ENCODE measurements at regions not wholly inside any gene's neighbourhood (a gene's known extent, or its start where the extent isn't known, plus 50 kb on each side); places are given as distances from the start of the nearest gene placed in this dataset.

DNA sequence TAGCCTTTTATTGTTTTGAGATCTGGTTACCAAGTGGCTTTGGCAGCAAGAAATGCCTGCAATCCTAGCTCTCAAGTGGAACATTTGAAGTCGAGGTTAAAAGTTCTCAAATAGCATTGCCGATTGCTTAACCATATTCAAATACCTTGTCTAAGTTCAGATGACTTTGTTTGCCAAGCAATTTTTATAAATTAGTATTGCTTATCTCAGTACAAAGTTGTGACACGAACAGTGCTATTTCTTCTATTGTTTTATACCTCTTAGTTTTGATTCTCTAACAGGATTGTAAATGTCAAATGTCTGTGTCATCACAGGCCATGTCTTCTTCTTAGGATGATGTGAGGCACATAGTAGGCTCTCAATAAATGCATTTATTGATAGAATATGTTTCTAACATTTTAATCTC lies 633.3 kb downstream of the PTPRC start:
- no peaks in the 10 kb centered on the region for H3K36me3 ChIP-seq (ENCODE audit: control insufficient read depth in 2 of 2, insufficient read depth in 2 of 2, low read length in 1 of 2)
- no peaks in the 10 kb centered on the region for H3K4me1 ChIP-seq (ENCODE audit: control insufficient read depth in 2 of 2, insufficient read depth in 2 of 2, low read length in 1 of 2)
- H3K9me3 ChIP-seq (ENCODE audit: control insufficient read depth in 2 of 2, insufficient read depth in 1 of 2, low read depth in 1 of 2, low read length in 1 of 2), result no peaks in the 10 kb centered on the region
- 37 to 54% methylated on average over 3 of the region's 3 CpGs for WGBS, 2 donors
- H3K27ac ChIP-seq (ENCODE audit: low read depth in 2 of 2, low read length in 1 of 2), result no peak overlapping the region
- H3K27me3 ChIP-seq (ENCODE audit: control insufficient read depth in 1 of 2, insufficient read depth in 2 of 2, low read length in 2 of 2), result no peaks in the 10 kb centered on the region
- H3K4me3 ChIP-seq (ENCODE audit: low read depth in 1 of 2, low read length in 2 of 2), result no peak overlapping the region

GRCh38 chr1:199272628-199273086 lies 633.8 kb downstream of the PTPRC start:
- 16 to 21% methylated on average over 3 of the region's 3 CpGs for WGBS, 2 donors
- no peaks in the 10 kb centered on the region for H3K9me3 ChIP-seq (ENCODE audit: control insufficient read depth in 2 of 2, insufficient read depth in 1 of 2, low read depth in 1 of 2, low read length in 1 of 2)
- H3K36me3 ChIP-seq (ENCODE audit: control insufficient read depth in 2 of 2, insufficient read depth in 2 of 2, low read length in 1 of 2), result no peaks in the 10 kb centered on the region
- H3K4me3 ChIP-seq (ENCODE audit: low read depth in 1 of 2, low read length in 2 of 2), result no peak overlapping the region
- H3K4me1 ChIP-seq (ENCODE audit: control insufficient read depth in 2 of 2, insufficient read depth in 2 of 2, low read length in 1 of 2), result no peaks in the 10 kb centered on the region
- no peaks in the 10 kb centered on the region for H3K27me3 ChIP-seq (ENCODE audit: control insufficient read depth in 1 of 2, insufficient read depth in 2 of 2, low read length in 2 of 2)
- no peak overlapping the region for H3K27ac ChIP-seq (ENCODE audit: low read depth in 2 of 2, low read length in 1 of 2)

DNA sequence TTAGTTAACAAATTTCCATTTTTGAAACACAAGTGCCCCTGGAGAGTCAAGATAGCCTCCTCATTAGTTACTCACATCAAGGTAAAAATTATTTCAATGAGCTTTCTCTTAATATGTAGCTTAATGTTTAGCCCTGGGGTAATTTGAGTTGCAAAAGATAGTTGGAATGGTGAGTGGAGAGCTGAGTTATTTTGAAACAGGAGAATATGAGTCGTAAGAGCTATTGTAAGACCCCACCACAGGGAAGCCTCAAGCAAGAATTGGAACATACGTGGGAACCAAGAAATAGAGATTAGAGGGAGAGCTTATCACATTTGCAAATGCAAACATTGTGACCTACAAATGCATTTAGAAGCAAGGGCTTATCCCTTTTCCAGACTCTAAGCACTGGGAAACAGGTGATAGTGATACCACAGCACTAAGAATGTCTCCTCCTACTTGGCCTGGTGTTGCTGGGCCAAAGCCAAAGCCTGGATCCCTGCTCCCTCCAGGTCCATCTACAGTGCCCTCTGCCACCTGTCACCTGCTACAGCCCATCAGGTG lies 635.1 kb downstream of the PTPRC start:
- no peak overlapping the region for H3K4me3 ChIP-seq (ENCODE audit: low read depth in 1 of 2, low read length in 2 of 2)
- WGBS, 2 donors, result 35% methylated on average over 2 of the region's 2 CpGs
- no peaks in the 10 kb centered on the region for H3K4me1 ChIP-seq (ENCODE audit: control insufficient read depth in 2 of 2, insufficient read depth in 2 of 2, low read length in 1 of 2)
- no peak overlapping the region for H3K27ac ChIP-seq (ENCODE audit: low read depth in 2 of 2, low read length in 1 of 2)
- no peaks in the 10 kb centered on the region for H3K27me3 ChIP-seq (ENCODE audit: control insufficient read depth in 1 of 2, insufficient read depth in 2 of 2, low read length in 2 of 2)
- no peaks in the 10 kb centered on the region for H3K9me3 ChIP-seq (ENCODE audit: control insufficient read depth in 2 of 2, insufficient read depth in 1 of 2, low read depth in 1 of 2, low read length in 1 of 2)
- H3K36me3 ChIP-seq (ENCODE audit: control insufficient read depth in 2 of 2, insufficient read depth in 2 of 2, low read length in 1 of 2), result no peaks in the 10 kb centered on the region

- Histone ChIP-seq H3K36me3 (ENCODE audit: control insufficient read depth in 2 of 2, insufficient read depth in 2 of 2, low read length in 1 of 2) (no peaks in the 10 kb centered on the region), H3K9me3 (ENCODE audit: control insufficient read depth in 2 of 2, insufficient read depth in 1 of 2, low read depth in 1 of 2, low read length in 1 of 2) (no peaks in the 10 kb centered on the region), H3K4me1 (ENCODE audit: control insufficient read depth in 2 of 2, insufficient read depth in 2 of 2, low read length in 1 of 2) (no peaks in the 10 kb centered on the region), H3K27me3 (ENCODE audit: control insufficient read depth in 1 of 2, insufficient read depth in 2 of 2, low read length in 2 of 2) (no peaks in the 10 kb centered on the region), H3K4me3 (ENCODE audit: low read depth in 1 of 2, low read length in 2 of 2) (no peak overlapping the region), H3K27ac (ENCODE audit: low read depth in 2 of 2, low read length in 1 of 2) (no peak overlapping the region)
Measured at GRCh38 chr1:199279067-199279466, 640.2 kb downstream of the PTPRC start.

- no peaks in the 10 kb centered on the region for H3K36me3 ChIP-seq (ENCODE audit: control insufficient read depth in 2 of 2, insufficient read depth in 2 of 2, low read length in 1 of 2)
- no peaks in the 10 kb centered on the region for H3K4me1 ChIP-seq (ENCODE audit: control insufficient read depth in 2 of 2, insufficient read depth in 2 of 2, low read length in 1 of 2)
- H3K4me3 ChIP-seq (ENCODE audit: low read depth in 1 of 2, low read length in 2 of 2), result no peak overlapping the region
- 80 to 83% methylated on average over 3 of the region's 3 CpGs for WGBS, 2 donors
- no peak overlapping the region for H3K27ac ChIP-seq (ENCODE audit: low read depth in 2 of 2, low read length in 1 of 2)
- no peaks in the 10 kb centered on the region for H3K27me3 ChIP-seq (ENCODE audit: control insufficient read depth in 1 of 2, insufficient read depth in 2 of 2, low read length in 2 of 2)
- H3K9me3 ChIP-seq (ENCODE audit: control insufficient read depth in 2 of 2, insufficient read depth in 1 of 2, low read depth in 1 of 2, low read length in 1 of 2), result no peaks in the 10 kb centered on the region
Measured at GRCh38 chr1:199279872-199280645, 641.2 kb downstream of the PTPRC start.

- Histone ChIP-seq H3K4me3 (ENCODE audit: low read depth in 1 of 2, low read length in 2 of 2) (no peak overlapping the region), H3K9me3 (ENCODE audit: control insufficient read depth in 2 of 2, insufficient read depth in 1 of 2, low read depth in 1 of 2, low read length in 1 of 2) (no peaks in the 10 kb centered on the region), H3K4me1 (ENCODE audit: control insufficient read depth in 2 of 2, insufficient read depth in 2 of 2, low read length in 1 of 2) (no peaks in the 10 kb centered on the region), H3K27me3 (ENCODE audit: control insufficient read depth in 1 of 2, insufficient read depth in 2 of 2, low read length in 2 of 2) (no peaks in the 10 kb centered on the region), H3K27ac (ENCODE audit: low read depth in 2 of 2, low read length in 1 of 2) (no peak overlapping the region), H3K36me3 (ENCODE audit: control insufficient read depth in 2 of 2, insufficient read depth in 2 of 2, low read length in 1 of 2) (no peaks in the 10 kb centered on the region)
- WGBS, 2 donors, result 68 to 74% methylated on average over 3 of the region's 3 CpGs
Measured at GRCh38 chr1:199282751-199283305, 644.0 kb downstream of the PTPRC start.

DNA sequence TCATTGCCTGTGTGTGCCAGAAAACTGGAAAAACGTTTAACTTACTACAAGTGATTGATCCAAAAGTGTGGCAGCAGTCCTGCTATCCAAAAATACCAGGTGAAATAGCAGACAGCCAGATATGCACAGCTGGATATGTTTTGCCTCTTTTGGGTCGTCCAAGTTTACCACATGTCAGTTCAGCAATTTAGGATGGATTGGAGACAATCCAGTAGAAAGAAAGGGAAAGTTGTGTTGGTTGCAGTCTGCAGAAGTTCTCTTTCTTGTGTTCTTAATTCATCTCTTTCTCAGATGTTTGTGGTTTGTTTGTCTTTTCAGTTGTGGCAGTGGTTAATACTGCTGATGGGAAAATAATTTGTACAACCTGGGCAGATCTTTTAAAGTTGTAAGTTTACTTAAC lies 645.0 kb downstream of the PTPRC start:
- Histone ChIP-seq H3K27me3 (ENCODE audit: control insufficient read depth in 1 of 2, insufficient read depth in 2 of 2, low read length in 2 of 2) (no peaks in the 10 kb centered on the region), H3K4me3 (ENCODE audit: low read depth in 1 of 2, low read length in 2 of 2) (no peak overlapping the region), H3K9me3 (ENCODE audit: control insufficient read depth in 2 of 2, insufficient read depth in 1 of 2, low read depth in 1 of 2, low read length in 1 of 2) (no peaks in the 10 kb centered on the region), H3K36me3 (ENCODE audit: control insufficient read depth in 2 of 2, insufficient read depth in 2 of 2, low read length in 1 of 2) (no peaks in the 10 kb centered on the region), H3K4me1 (ENCODE audit: control insufficient read depth in 2 of 2, insufficient read depth in 2 of 2, low read length in 1 of 2) (no peaks in the 10 kb centered on the region), H3K27ac (ENCODE audit: low read depth in 2 of 2, low read length in 1 of 2) (no peak overlapping the region)
- WGBS, 2 donors, result 9 to 14% methylated on average over 2 of the region's 2 CpGs

- H3K9me3 ChIP-seq (ENCODE audit: control insufficient read depth in 2 of 2, insufficient read depth in 1 of 2, low read depth in 1 of 2, low read length in 1 of 2), result no peaks in the 10 kb centered on the region
- no peak overlapping the region for H3K27ac ChIP-seq (ENCODE audit: low read depth in 2 of 2, low read length in 1 of 2)
- no peak overlapping the region for H3K4me3 ChIP-seq (ENCODE audit: low read depth in 1 of 2, low read length in 2 of 2)
- H3K36me3 ChIP-seq (ENCODE audit: control insufficient read depth in 2 of 2, insufficient read depth in 2 of 2, low read length in 1 of 2), result no peaks in the 10 kb centered on the region
- H3K27me3 ChIP-seq (ENCODE audit: control insufficient read depth in 1 of 2, insufficient read depth in 2 of 2, low read length in 2 of 2), result no peaks in the 10 kb centered on the region
- no peaks in the 10 kb centered on the region for H3K4me1 ChIP-seq (ENCODE audit: control insufficient read depth in 2 of 2, insufficient read depth in 2 of 2, low read length in 1 of 2)
- WGBS, 2 donors, result 79% methylated on average over 1 of the region's 1 CpG
Measured at GRCh38 chr1:199287206-199287605, 648.4 kb downstream of the PTPRC start.

DNA sequence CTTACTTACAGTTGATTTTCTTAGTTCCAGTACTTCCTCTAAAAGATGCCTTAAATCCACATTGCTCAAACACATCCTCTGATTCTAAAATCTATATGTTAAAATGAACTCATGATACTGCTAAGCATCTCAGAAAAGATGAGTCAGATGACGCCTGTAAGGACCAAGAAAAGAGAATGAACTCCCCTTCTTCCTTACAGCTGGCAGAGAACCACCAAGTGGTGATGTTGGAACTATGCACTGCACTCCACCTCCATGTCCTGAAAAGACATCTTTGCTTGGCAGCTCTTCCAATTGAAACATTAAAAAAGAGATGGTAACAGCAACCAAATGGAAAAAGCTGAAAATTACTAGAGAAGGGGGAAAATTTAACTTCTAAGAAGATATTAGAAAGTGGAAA lies 648.8 kb downstream of the PTPRC start:
- Histone ChIP-seq H3K27ac (ENCODE audit: low read depth in 2 of 2, low read length in 1 of 2) (no peak overlapping the region), H3K9me3 (ENCODE audit: control insufficient read depth in 2 of 2, insufficient read depth in 1 of 2, low read depth in 1 of 2, low read length in 1 of 2) (no peaks in the 10 kb centered on the region), H3K36me3 (ENCODE audit: control insufficient read depth in 2 of 2, insufficient read depth in 2 of 2, low read length in 1 of 2) (no peaks in the 10 kb centered on the region), H3K27me3 (ENCODE audit: control insufficient read depth in 1 of 2, insufficient read depth in 2 of 2, low read length in 2 of 2) (no peaks in the 10 kb centered on the region), H3K4me3 (ENCODE audit: low read depth in 1 of 2, low read length in 2 of 2) (no peak overlapping the region), H3K4me1 (ENCODE audit: control insufficient read depth in 2 of 2, insufficient read depth in 2 of 2, low read length in 1 of 2) (no peaks in the 10 kb centered on the region)
- 67 to 71% methylated on average over 1 of the region's 1 CpG for WGBS, 2 donors

DNA sequence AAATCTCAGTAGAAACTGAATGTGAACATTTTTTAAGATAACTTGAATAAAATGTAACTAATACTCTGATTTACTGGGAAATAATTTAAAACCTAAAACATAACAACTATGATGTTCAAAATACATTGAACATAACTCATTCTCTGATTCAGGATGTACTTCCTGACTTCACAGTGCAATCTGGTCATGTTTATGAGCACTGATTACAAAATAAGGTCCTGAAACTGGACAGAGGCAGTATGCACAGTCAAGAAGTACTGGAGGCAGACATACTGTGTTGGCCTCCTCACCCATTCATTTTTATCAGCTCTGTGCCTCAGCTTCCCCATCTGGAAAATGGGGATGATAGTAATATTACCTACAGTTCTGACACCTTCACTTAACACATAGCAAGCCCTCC lies 651.3 kb downstream of the PTPRC start:
- no peaks in the 10 kb centered on the region for H3K4me1 ChIP-seq (ENCODE audit: control insufficient read depth in 2 of 2, insufficient read depth in 2 of 2, low read length in 1 of 2)
- no peak overlapping the region for H3K4me3 ChIP-seq (ENCODE audit: low read depth in 1 of 2, low read length in 2 of 2)
- H3K27me3 ChIP-seq (ENCODE audit: control insufficient read depth in 1 of 2, insufficient read depth in 2 of 2, low read length in 2 of 2), result no peaks in the 10 kb centered on the region
- no peaks in the 10 kb centered on the region for H3K9me3 ChIP-seq (ENCODE audit: control insufficient read depth in 2 of 2, insufficient read depth in 1 of 2, low read depth in 1 of 2, low read length in 1 of 2)
- no peaks in the 10 kb centered on the region for H3K36me3 ChIP-seq (ENCODE audit: control insufficient read depth in 2 of 2, insufficient read depth in 2 of 2, low read length in 1 of 2)
- H3K27ac ChIP-seq (ENCODE audit: low read depth in 2 of 2, low read length in 1 of 2), result no peak overlapping the region

Measured in esophagus (tissue), 2 donors.